ENCODE measurements at regions not wholly inside any gene's neighbourhood (a gene's known extent, or its start where the extent isn't known, plus 50 kb on each side); places are given as distances from the start of the nearest gene placed in this dataset.

GRCh38 chr14:53220914-53221313, 67.8 kb upstream of the DDHD1 start:
- no peak for TF ChIP-seq POLR2AphosphoS5 (IDR thresholded peaks at IDR 0.05; ENCODE audit: low read depth, low read length)
- no peak for TF ChIP-seq POLR2A (IDR thresholded peaks at IDR 0.05; ENCODE audit: low read depth, low read length)
- no peak for TF ChIP-seq TAF1 (IDR thresholded peaks at IDR 0.05; ENCODE audit: low read depth, low read length)
- TF ChIP-seq SPI1 (IDR thresholded peaks at IDR 0.05; ENCODE audit: low read depth, low read length): no peak
- no peak for TF ChIP-seq POU2F2 (IDR thresholded peaks at IDR 0.05; ENCODE audit: low read depth, low read length)
- TF ChIP-seq PAX5 (IDR thresholded peaks at IDR 0.05; ENCODE audit: insufficient read depth, low read length, severe bottlenecking): no peak
